B cell (primary cell): ENCODE measurements at regions not wholly inside any gene's neighbourhood (a gene's known extent, or its start where the extent isn't known, plus 50 kb on each side); places are given as distances from the start of the nearest gene placed in this dataset.

Experiments used
- EZH2 ChIP-seq: IDR thresholded peaks from 2 replicates; pipeline ENCODE4 v1.6.1; 2012; ENCODE audit warnings: borderline replicate concordance, low read depth, mild to moderate bottlenecking, moderate library complexity, low read length; ENCODE audit not compliant: insufficient read depth, poor library complexity, severe bottlenecking
- TF ChIP-seq, protein P1 (sequence below): fragments of 200-600 bp; IDR thresholded peaks from one replicate; pipeline ENCODE4 v1.8.0; 2022; ENCODE audit warnings: antibody characterized with exemption, mild to moderate bottlenecking

DNA sequence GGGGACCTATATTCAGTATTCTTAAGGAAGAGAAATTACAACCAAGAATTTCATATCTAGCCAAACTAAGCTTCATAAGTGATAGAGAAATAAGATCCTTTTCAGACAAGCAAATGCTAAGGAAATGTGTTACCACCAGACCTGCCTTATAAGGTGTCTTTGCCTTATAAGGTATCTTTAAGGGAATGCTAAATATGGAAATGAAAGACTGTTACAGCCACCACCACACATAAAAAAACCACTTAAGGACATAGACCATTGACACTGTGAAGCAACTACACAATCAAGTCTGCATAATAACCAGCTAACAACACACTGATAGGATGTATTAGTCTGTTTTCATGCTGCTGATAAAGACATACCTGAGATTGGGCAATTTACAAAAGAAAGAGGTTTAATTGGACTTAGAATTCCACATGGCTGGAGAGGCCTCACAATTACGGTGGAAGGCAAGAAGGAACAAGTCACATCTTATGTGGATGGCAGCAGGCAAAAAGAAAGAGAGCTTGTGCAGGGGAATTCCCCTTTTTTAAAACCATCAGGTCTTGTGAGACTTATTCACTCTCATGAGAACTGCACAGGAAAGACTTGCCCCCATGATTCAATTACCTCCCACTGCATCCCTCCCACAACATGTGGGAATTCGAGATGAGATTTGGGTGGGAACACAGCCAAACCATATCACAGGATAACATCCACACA is 119.2 kb upstream of the LAMA2 start:
- no peak for TF ChIP-seq EZH2
- TF ChIP-seq, protein P1, sequence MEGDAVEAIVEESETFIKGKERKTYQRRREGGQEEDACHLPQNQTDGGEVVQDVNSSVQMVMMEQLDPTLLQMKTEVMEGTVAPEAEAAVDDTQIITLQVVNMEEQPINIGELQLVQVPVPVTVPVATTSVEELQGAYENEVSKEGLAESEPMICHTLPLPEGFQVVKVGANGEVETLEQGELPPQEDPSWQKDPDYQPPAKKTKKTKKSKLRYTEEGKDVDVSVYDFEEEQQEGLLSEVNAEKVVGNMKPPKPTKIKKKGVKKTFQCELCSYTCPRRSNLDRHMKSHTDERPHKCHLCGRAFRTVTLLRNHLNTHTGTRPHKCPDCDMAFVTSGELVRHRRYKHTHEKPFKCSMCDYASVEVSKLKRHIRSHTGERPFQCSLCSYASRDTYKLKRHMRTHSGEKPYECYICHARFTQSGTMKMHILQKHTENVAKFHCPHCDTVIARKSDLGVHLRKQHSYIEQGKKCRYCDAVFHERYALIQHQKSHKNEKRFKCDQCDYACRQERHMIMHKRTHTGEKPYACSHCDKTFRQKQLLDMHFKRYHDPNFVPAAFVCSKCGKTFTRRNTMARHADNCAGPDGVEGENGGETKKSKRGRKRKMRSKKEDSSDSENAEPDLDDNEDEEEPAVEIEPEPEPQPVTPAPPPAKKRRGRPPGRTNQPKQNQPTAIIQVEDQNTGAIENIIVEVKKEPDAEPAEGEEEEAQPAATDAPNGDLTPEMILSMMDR = no peak
